B cell (primary cell): ENCODE measurements at regions not wholly inside any gene's neighbourhood (a gene's known extent, or its start where the extent isn't known, plus 50 kb on each side); places are given as distances from the start of the nearest gene placed in this dataset.

Experiments
- ATAC-seq: fragments of 200-7000 bp; cut with Tn5 transposase; one replicate; pipeline ENCODE4 v1.10.0; 2021; ENCODE audit warnings: low read depth, mild to moderate bottlenecking, moderate number of reproducible peaks, moderate library complexity
- CTCF ChIA-PET: fragments of 350-600 bp; sonication (Branson Sonifier 250); formaldehyde crosslinking; loops from one replicate; lab custom pipeline; 2021; ENCODE audit warnings: antibody characterized with exemption, inconsistent platforms; lab: Charles Lee
- POLR2A ChIA-PET: fragments of 350-600 bp; sonication (Branson Sonifier 250); formaldehyde crosslinking; loops from one replicate; lab custom pipeline; 2021; ENCODE audit warnings: antibody characterized with exemption; lab: Charles Lee
- DNase-seq: peaks from one replicate; pipeline ENCODE4 v3.0.0; 2013
- H2AFZ ChIP-seq: 2 replicates; pipeline ENCODE4 v1.6.1; 2012; ENCODE audit warnings: mild to moderate bottlenecking, low read depth, low read length; ENCODE audit not compliant: insufficient read depth, poor library complexity, severe bottlenecking
- H3K27ac ChIP-seq, 2 donors: 1 replicate in 1 of 2; 2 replicates in 1 of 2; pipeline ENCODE4 v1.5.1; 2012 to 2013; ENCODE audit warnings: low read length in 2 of 2, mild to moderate bottlenecking in 2 of 2, moderate library complexity in 1 of 2
- H3K27me3 ChIP-seq, 4 experiments: fragments of 200-600 bp in 1 of 4; sonication (generic) in 1 of 4; replicated peaks in 1 of 4; 1 replicate in 2 of 4; 2 replicates in 2 of 4; pipeline versions ENCODE4 v1.6.1 to v1.7.0; 2013 to 2016; ENCODE audit warnings: low read length in 3 of 4, mild to moderate bottlenecking in 2 of 4, mixed read lengths in 1 of 4, moderate library complexity in 1 of 4; ENCODE audit not compliant: insufficient read depth in 4 of 4, control insufficient read depth in 3 of 4; ENCODE audit errors: control extremely low read depth in 1 of 4
- H3K36me3 ChIP-seq, 2 experiments: replicated peaks in 1 of 2; 1 replicate in 1 of 2; 2 replicates in 1 of 2; pipeline versions ENCODE4 v1.6.1 to v1.7.1; 2013; ENCODE audit warnings: low read length in 1 of 2; ENCODE audit not compliant: insufficient read depth in 2 of 2, control insufficient read depth in 1 of 2; ENCODE audit errors: control extremely low read depth in 1 of 2, extremely low read depth in 1 of 2
- H3K4me1 ChIP-seq, 2 donors: fragments of 200-600 bp in 1 of 2; sonication (generic) in 1 of 2; 1 replicate in 1 of 2; 2 replicates in 1 of 2; pipeline versions ENCODE4 v1.5.1 to v1.6.1; 2013 to 2017; ENCODE audit warnings: low read length in 2 of 2; ENCODE audit not compliant: control insufficient read depth in 2 of 2, insufficient read depth in 2 of 2
- H3K4me2 ChIP-seq: replicated peaks from 2 replicates; pipeline ENCODE3; 2012; ENCODE audit warnings: mild to moderate bottlenecking, low read depth, low read length; ENCODE audit not compliant: poor library complexity, severe bottlenecking
- H3K4me3 ChIP-seq, 5 experiments: fragments of 200-600 bp in 1 of 5; sonication (generic) in 1 of 5; 1 replicate in 3 of 5; 2 replicates in 2 of 5; pipeline versions ENCODE4 v1.5.1 to v1.7.0; 2011 to 2016; ENCODE audit warnings: low read length in 4 of 5, mild to moderate bottlenecking in 4 of 5, low read depth in 2 of 5, control low read depth in 1 of 5, moderate library complexity in 1 of 5; ENCODE audit not compliant: insufficient read depth in 1 of 5; ENCODE audit errors: control extremely low read depth in 1 of 5, extremely low read depth in 1 of 5
- H3K79me2 ChIP-seq: fragments of 200-600 bp; sonication (generic); one replicate; pipeline ENCODE4 v1.6.0; 2016; ENCODE audit warnings: low read length; ENCODE audit not compliant: control insufficient read depth, insufficient read depth
- H3K9ac ChIP-seq: fragments of 200-600 bp; sonication (generic); 2 replicates; pipeline ENCODE4 v1.6.1; 2017; ENCODE audit warnings: mild to moderate bottlenecking, low read length, moderate library complexity
- H3K9me3 ChIP-seq, 3 donors: one replicate each; pipeline versions ENCODE4 v1.6.1 to v1.7.1; 2013; ENCODE audit warnings: low read length in 2 of 3; ENCODE audit not compliant: control insufficient read depth in 2 of 3, insufficient read depth in 1 of 3; ENCODE audit errors: control extremely low read depth in 1 of 3
- H4K20me1 ChIP-seq: 2 replicates; pipeline ENCODE4 v1.6.0; 2012; ENCODE audit warnings: mild to moderate bottlenecking, low read length; ENCODE audit not compliant: insufficient read depth, control insufficient read depth, poor library complexity, severe bottlenecking
- H3K27ac Mint-ChIP-seq: one replicate; pipeline ENCODE4 v1.8.0; 2021; ENCODE audit warnings: mixed read lengths
- H3K27me3 Mint-ChIP-seq: one replicate; pipeline ENCODE4 v1.8.0; 2021; ENCODE audit warnings: mixed read lengths
- H3K4me1 Mint-ChIP-seq: one replicate; pipeline ENCODE4 v1.8.0; 2021; ENCODE audit warnings: mixed read lengths
- H3K4me3 Mint-ChIP-seq: one replicate; pipeline ENCODE4 v1.8.0; 2021; ENCODE audit warnings: mixed read lengths
- H3K9me3 Mint-ChIP-seq: one replicate; pipeline ENCODE4 v1.8.0; 2022; ENCODE audit warnings: mixed read lengths; ENCODE audit not compliant: insufficient read depth
- CTCF ChIP-seq: fragments of 200-600 bp; IDR thresholded peaks from one replicate; pipeline ENCODE4 v1.8.0; 2022; ENCODE audit warnings: antibody characterized with exemption, mild to moderate bottlenecking
- EZH2 ChIP-seq: IDR thresholded peaks from 2 replicates; pipeline ENCODE4 v1.6.1; 2012; ENCODE audit warnings: borderline replicate concordance, low read depth, mild to moderate bottlenecking, moderate library complexity, low read length; ENCODE audit not compliant: insufficient read depth, poor library complexity, severe bottlenecking
- WGBS: methylation state at CpG from one replicate; pipeline ENCODE4 v1.1.5; 2013; ENCODE audit warnings: missing lambda C conversion rate; ENCODE audit not compliant: insufficient coverage; 5-methylcytosine and 5-hydroxymethylcytosine counted together
- intact Hi-C: fragments of 100-400 bp; cut with micrococcal nuclease; formaldehyde crosslinking; loops from one replicate; pipeline ENCODE4 v1.10.0; 2022

- H3K4me3 ChIP-seq = peak overlapping the region in 4 of 5 experiments; percentile 42 to 67 (median 53)
- H3K9ac ChIP-seq = peak overlapping the region; percentile 76
- POLR2A ChIA-PET = no interaction called here
- Mint-ChIP-seq H3K4me3 (peak overlapping the region; percentile 88), H3K27ac (peak overlapping the region; percentile 10), H3K27me3 (peaks cover 66% of the 10 kb centered on the region), H3K4me1 (peaks cover 33% of the 10 kb centered on the region), H3K9me3 (no peaks in the 10 kb centered on the region)
- CTCF ChIA-PET = interaction anchor here (0.6 kb wide), 1 partner anchor 43 kb away, joined by 3 read pairs; no protein-coding TSS in a partner anchor
- DNase-seq (peak; percentile 44), ATAC-seq (no peak)
- peak overlapping the region; percentile 94 for H3K4me2 ChIP-seq
- peaks cover 30 to 36% of the 10 kb centered on the region in 2 donors for H3K4me1 ChIP-seq
- peaks cover 0 to 78% (median 54%) of the 10 kb centered on the region in 4 experiments for H3K27me3 ChIP-seq
- peak overlapping the region; percentile 60 for H2AFZ ChIP-seq
- H3K27ac ChIP-seq = no peak overlapping the region
- no peaks in the 10 kb centered on the region for H3K79me2 ChIP-seq
- H4K20me1 ChIP-seq = no peaks in the 10 kb centered on the region
- WGBS = 4% methylated on average over 44 of the region's 44 CpGs
- no peaks in the 10 kb centered on the region for H3K36me3 ChIP-seq
- H3K9me3 ChIP-seq = peaks cover 0 to 20% (median 0%) of the 10 kb centered on the region in 3 donors
- TF ChIP-seq CTCF = no peak
- TF ChIP-seq EZH2 = peak; percentile 80
- intact Hi-C loops = loop anchor here (1.0 kb wide), 1 partner anchor 12 kb away; no protein-coding TSS in a partner anchor
Measured at GRCh38 chr7:128166603-128167041, 74.5 kb upstream of the LEP start.

DNA sequence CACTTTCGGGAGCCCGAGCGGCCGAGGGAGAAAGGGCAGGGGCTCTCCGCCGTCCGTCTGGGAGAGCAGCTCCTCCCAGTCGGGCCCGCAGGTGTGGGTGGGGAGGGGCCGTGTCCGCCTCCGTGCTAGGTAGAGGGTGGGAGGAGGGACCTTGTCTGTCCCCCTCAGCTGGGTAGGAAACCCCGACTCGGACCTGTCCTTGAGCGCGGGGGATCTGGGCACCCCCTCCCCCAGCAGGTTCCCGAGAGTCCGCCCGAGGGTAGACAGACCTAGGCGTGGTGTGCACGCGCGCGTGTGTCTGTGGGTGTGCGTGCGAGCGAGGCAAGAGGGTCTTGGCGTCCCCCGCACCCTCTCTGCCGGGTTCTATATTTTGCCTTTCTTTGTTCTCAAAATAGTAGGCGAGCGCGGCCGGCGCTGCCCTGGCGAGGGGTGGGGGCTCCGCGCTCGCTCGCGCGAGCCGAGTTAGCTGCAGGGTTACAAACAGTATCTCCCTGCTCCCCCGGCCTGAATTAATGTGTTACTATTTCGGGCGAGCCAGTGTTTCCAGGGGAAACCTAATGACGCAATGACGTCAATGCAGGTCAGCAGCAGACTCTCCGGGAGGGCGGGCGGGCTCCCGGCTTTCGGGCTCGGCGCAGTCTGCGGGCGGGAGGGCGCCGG is 73.9 kb upstream of the LEP start:
- DNase-seq (peak; percentile 52), ATAC-seq (peak; percentile 25)
- H3K27ac ChIP-seq = no peak overlapping the region
- peaks cover 63% of the 10 kb centered on the region for H3K27me3 Mint-ChIP-seq
- WGBS = 2% methylated on average over 59 of the region's 59 CpGs
- TF ChIP-seq CTCF (no peak), EZH2 (no peak)
- peak overlapping the region; percentile 76 for H3K9ac ChIP-seq
- H3K27me3 ChIP-seq = peaks cover 0 to 74% (median 52%) of the 10 kb centered on the region in 4 experiments
- H3K27ac Mint-ChIP-seq = no peak overlapping the region
- peak overlapping the region; percentile 88 for H3K4me3 Mint-ChIP-seq
- no peaks in the 10 kb centered on the region for H3K36me3 ChIP-seq
- peaks cover 30 to 36% of the 10 kb centered on the region in 2 donors for H3K4me1 ChIP-seq
- CTCF ChIA-PET = interaction anchor here (0.6 kb wide), 1 partner anchor 42 kb away, joined by 3 read pairs; no protein-coding TSS in a partner anchor
- peak overlapping the region; percentile 60 for H2AFZ ChIP-seq
- H4K20me1 ChIP-seq = no peaks in the 10 kb centered on the region
- peak overlapping the region; percentile 94 for H3K4me2 ChIP-seq
- H3K79me2 ChIP-seq = no peaks in the 10 kb centered on the region
- peaks cover 0 to 20% (median 0%) of the 10 kb centered on the region in 3 donors for H3K9me3 ChIP-seq
- intact Hi-C loops = loop anchor here (1.0 kb wide), 1 partner anchor 11 kb away; no protein-coding TSS in a partner anchor
- peaks cover 33% of the 10 kb centered on the region for H3K4me1 Mint-ChIP-seq
- peak overlapping the region; percentile 2 to 67 (median 51) for H3K4me3 ChIP-seq
- H3K9me3 Mint-ChIP-seq = no peaks in the 10 kb centered on the region
- POLR2A ChIA-PET = no interaction called here
